Spleen (tissue), 7 donors: ENCODE measurements at regions not wholly inside any gene's neighbourhood (a gene's known extent, or its start where the extent isn't known, plus 50 kb on each side); places are given as distances from the start of the nearest gene placed in this dataset.

Experiments
- CTCF ChIP-seq, 11 experiments: fragments of 200-600 bp in 7 of 11; fragments of 450-650 bp in 4 of 11; sonication (generic) in 4 of 11; IDR thresholded peaks in 8 of 11; conservative IDR thresholded peaks in 3 of 11; 1 replicate in 7 of 11; 2 replicates in 4 of 11; pipeline versions ENCODE4 v1.4.0 to v1.8.0; 2016 to 2021; ENCODE audit warnings: antibody characterized with exemption in 11 of 11, inconsistent platforms in 4 of 11, mild to moderate bottlenecking in 1 of 11
- POLR2AphosphoS5 ChIP-seq, 3 donors: sonication (generic); formaldehyde crosslinking; IDR thresholded peaks; one replicate each; pipeline ENCODE4 v1.5.1; 2017; ENCODE audit warnings: antibody characterized with exemption in 3 of 3
- donor health status: DM: no; HTN: no; CAD: no; lungs with moderate emphysema.
- donor health status: DM: no; HTN: no; CAD: no.
- donor health status: DM: no; HTN: no; CAD: no.

- TF ChIP-seq CTCF (IDR thresholded peaks at IDR 0.05 in 8 of 11, conservative IDR thresholded peaks at IDR 0.05 in 3 of 11) (no peak), POLR2AphosphoS5 (IDR thresholded peaks at IDR 0.05) (no peak)
Measured at GRCh38 chr7:25712500-25712899, 439.5 kb upstream of the NFE2L3 start.
